GM10248 (cell line): ENCODE measurements at regions not wholly inside any gene's neighbourhood (a gene's known extent, or its start where the extent isn't known, plus 50 kb on each side); places are given as distances from the start of the nearest gene placed in this dataset.
"Not testable (repeated sequence)": the region's sequence is repeated elsewhere in the genome, so short reads cannot be mapped to it uniquely, and the experiment has no call there.

Source experiments
- CTCF ChIA-PET: fragments of 300-600 bp; sonication (Branson Sonifier 250); formaldehyde crosslinking; extraction: SDS; loops from one replicate; lab custom pipeline; 2021; ENCODE audit warnings: antibody characterized with exemption; lab: Yijun Ruan, JAX
- POLR2A ChIA-PET: fragments of 350-650 bp; sonication (Branson Sonifier 250); formaldehyde crosslinking; extraction: SDS; loops from one replicate; lab custom pipeline; 2020; ENCODE audit warnings: antibody characterized with exemption; lab: Yijun Ruan, JAX
- DNase-seq: peaks from one replicate; pipeline ENCODE4 v3.0.0; 2012; ENCODE audit errors: extremely low spot score
- TF ChIP-seq, protein P1 (sequence below): IDR thresholded peaks from 2 replicates; pipeline ENCODE4 v1.5.1; 2012; ENCODE audit warnings: mild to moderate bottlenecking, low read depth; ENCODE audit errors: extremely low read depth, missing control alignments, control extremely low read depth

DNA sequence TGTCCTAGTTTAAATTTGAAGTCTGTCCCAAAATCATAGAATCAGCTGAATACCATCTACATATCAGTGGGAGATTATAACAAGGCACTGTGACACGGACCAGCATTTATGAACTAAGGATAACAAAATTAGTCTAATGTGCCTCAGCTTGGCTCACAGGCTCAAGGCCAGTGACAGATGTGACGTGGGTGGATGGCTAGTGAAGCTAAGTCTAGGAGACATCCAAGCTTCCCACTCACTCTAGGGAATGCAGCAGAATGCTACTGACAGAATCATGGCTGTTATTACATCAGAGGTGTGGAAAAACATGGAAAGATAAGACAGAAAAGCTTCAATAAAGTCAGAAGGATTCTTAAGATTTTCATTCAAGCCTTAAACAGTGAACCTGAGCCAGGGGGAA is 329.9 kb downstream of the NAF1 start:
- TF ChIP-seq, protein P1, sequence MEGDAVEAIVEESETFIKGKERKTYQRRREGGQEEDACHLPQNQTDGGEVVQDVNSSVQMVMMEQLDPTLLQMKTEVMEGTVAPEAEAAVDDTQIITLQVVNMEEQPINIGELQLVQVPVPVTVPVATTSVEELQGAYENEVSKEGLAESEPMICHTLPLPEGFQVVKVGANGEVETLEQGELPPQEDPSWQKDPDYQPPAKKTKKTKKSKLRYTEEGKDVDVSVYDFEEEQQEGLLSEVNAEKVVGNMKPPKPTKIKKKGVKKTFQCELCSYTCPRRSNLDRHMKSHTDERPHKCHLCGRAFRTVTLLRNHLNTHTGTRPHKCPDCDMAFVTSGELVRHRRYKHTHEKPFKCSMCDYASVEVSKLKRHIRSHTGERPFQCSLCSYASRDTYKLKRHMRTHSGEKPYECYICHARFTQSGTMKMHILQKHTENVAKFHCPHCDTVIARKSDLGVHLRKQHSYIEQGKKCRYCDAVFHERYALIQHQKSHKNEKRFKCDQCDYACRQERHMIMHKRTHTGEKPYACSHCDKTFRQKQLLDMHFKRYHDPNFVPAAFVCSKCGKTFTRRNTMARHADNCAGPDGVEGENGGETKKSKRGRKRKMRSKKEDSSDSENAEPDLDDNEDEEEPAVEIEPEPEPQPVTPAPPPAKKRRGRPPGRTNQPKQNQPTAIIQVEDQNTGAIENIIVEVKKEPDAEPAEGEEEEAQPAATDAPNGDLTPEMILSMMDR, result no peak
- ChIA-PET CTCF (interaction anchor here (1.1 to 1.4 kb wide), 2 partner anchors 11 to 41 kb away, joined by 3 to 4 read pairs; no protein-coding TSS in a partner anchor), POLR2A (no interaction called here)
- DNase-seq, result no peak

DNA sequence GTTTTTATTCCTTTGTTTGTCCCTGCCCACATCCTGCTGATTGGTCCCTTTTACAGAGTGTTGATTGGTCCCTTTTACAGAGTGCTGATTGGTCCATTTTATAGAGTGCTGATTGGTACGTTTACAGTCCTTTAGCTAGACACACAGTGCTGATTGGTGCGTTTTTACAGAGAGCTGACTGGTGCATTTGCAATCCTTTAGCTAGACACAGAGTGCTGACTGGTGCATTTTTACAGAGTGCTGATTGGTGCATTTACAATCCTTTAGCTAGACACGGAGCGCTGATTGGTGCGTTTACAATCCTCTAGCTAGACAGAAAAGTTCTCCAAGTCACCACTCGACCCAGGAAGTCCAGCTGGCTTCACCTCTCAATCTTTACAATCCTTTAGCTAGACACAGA is 330.4 kb downstream of the NAF1 start:
- CTCF ChIA-PET, result interaction anchor here (1.1 to 1.4 kb wide), 3 partner anchors 9 to 41 kb away, joined by 3 to 4 read pairs (median 4); no protein-coding TSS in a partner anchor
- POLR2A ChIA-PET, result not testable (repeated sequence)

DNA sequence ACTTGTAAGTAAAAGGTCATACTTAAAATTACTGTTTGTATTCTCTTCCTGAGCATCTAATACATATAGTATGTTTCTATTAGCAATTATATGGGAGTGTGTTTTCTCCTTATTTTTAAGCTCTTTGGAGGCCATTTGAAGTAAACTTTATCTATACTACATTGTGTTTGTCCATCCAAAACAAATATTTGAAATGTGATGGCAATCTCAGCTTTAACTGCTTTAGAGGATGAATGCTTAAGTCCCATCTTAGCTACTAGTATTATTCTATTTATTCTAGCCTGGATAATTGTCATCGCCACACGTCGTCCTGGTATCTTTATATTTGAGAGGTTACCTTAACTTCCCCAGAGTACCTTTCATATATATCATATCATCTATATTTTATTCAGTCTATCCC is 335.8 kb downstream of the NAF1 start:
- DNase-seq, result no peak
- ChIA-PET POLR2A (no interaction called here), CTCF (no interaction called here)
- TF ChIP-seq, protein P1, result no peak

More for the DNA sequence above, 330.4 kb downstream of the NAF1 start:
- DNase-seq, result not testable (repeated sequence)

DNA sequence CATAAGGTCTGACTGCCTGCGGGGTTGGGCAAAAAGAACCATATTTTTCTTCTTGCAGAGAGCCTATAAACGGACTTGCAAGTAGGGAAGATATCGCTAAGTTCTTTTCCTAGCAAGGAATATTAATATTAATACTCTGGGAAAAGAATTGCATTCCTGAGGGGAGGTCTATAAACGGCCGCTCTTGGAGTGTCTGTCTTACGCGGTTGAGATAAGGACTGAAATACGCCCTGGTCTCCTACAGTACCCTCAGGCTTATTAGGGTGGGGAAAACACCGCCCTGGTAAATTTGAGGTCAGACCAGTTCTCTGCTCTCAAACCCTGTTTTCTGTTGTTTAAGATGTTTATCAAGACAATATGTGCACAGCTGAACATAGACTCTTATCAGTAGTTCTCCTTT is 349.3 kb downstream of the NAF1 start:
- POLR2A ChIA-PET, DNase-seq, CTCF ChIA-PET: not testable (repeated sequence)

DNA sequence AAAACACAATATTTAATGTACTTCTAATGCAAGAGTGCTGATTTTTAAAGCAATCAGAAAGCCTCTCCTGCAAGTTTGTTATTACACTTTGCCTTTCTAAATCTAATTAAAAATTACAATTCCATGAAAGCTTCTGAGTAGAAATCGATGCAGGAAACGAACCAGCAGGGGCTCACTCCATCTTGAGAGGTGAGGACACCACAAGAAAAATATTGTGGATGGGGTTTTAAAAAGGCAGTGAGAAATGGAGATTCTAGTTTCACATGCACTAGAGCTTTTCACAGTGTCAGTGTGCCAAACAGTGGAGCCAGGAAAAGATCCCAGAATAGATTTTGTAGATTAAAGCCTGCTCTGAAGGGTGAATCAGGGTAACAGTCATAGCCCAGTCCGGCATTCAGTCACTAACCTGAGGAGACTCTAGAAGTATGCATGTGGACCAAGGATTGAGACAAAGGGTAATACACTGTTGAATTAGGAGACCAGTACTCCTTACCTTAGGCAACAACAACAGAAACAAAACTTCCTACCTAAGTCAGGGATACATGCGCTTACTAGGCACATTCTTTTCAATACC is 362.3 kb downstream of the NAF1 start:
- CTCF ChIA-PET, result interaction anchor here (1.3 kb wide), 1 partner anchor 8 kb away, joined by 3 read pairs; no protein-coding TSS in a partner anchor
- POLR2A ChIA-PET, result no interaction called here
- TF ChIP-seq, protein P1, result no peak
- no peak for DNase-seq

DNA sequence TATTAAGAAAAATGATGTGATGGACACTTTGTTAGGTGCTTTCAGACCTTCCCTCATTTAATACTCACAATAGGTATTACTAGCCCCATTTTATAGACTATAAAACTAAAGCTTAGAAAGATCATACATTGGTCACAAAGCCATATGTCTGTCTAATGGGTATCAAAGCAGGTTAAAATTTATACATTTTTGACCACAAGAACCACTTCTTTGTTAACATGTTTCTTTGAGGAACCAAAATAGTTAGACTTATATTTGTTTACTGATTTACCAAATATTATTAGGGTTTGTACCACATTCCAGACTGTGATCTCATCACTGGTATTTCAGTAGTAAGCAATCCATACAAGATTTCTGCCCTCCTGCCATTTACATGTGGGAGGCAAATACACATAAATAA is 363.3 kb downstream of the NAF1 start:
- DNase-seq, result no peak
- TF ChIP-seq, protein P1, result no peak
- POLR2A ChIA-PET, result no interaction called here
- CTCF ChIA-PET, result interaction anchor here (1.0 to 1.3 kb wide), 2 partner anchors 10 to 13 kb away, joined by 3 read pairs; no protein-coding TSS in a partner anchor

DNA sequence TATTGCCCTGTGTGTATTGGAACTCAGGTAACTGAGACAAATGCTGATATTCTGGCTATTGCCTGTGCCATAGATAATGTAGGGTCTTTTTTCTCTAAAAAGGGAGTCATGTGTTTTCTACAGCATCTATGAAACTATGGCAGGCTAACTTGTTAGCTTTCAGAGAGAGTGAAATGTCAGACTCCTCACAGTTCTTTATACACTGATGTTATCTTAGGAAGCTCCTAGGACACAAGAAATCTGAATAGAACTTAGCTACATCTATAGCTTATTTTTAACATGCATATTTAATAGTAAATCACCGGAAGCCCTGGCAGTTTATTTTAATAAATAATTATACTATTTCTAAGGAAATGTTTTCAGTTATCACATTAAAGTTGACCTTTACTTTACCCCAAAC is 369.6 kb downstream of the NAF1 start:
- ChIA-PET POLR2A (no interaction called here), CTCF (interaction anchor here (1.0 kb wide), 1 partner anchor 18 kb away, joined by 3 read pairs; no protein-coding TSS in a partner anchor)
- no peak for DNase-seq
- TF ChIP-seq, protein P1, result no peak
